A673 (cell line): ENCODE measurements at regions not wholly inside any gene's neighbourhood (a gene's known extent, or its start where the extent isn't known, plus 50 kb on each side); places are given as distances from the start of the nearest gene placed in this dataset.

Experiments
- BruUV-seq: library from RNA; stranded (reverse); fragments of 400-500 nt; replicated peaks from 2 replicates; lab custom pipeline; 2021; lab: Mats Ljungman, UMichigan
- CTCF ChIA-PET: fragments of 300-600 bp; sonication (Branson Sonifier 250); formaldehyde crosslinking; loops from one replicate; lab custom pipeline; 2022; ENCODE audit warnings: antibody characterized with exemption; lab: Charles Lee
- POLR2A ChIA-PET: fragments of 300-600 bp; sonication (Branson Sonifier 250); formaldehyde crosslinking; loops from one replicate; lab custom pipeline; 2022; ENCODE audit warnings: antibody characterized with exemption; ENCODE audit not compliant: low non-redundant PET; lab: Charles Lee
- DNase-seq: peaks from one replicate; pipeline ENCODE4 v3.0.0-alpha.2; 2015; ENCODE audit warnings: low spot score
- H3K27ac ChIP-seq: fragments of 200-600 bp; sonication (generic); 2 replicates; pipeline ENCODE4 v1.5.1; 2016; ENCODE audit warnings: mixed run types, low read depth, mild to moderate bottlenecking, mixed read lengths, antibody characterized with exemption, low read length; ENCODE audit not compliant: poor library complexity, severe bottlenecking
- H3K27me3 ChIP-seq: fragments of 200-600 bp; sonication (generic); replicated peaks from 2 replicates; pipeline ENCODE4 v1.6.1; 2017; ENCODE audit warnings: mixed run types, low read depth, mild to moderate bottlenecking, mixed read lengths, antibody characterized with exemption, low read length; ENCODE audit not compliant: insufficient read depth, poor library complexity
- H3K36me3 ChIP-seq: fragments of 200-600 bp; sonication (generic); 2 replicates; pipeline ENCODE4 v1.6.1; 2016; ENCODE audit warnings: mixed run types, mild to moderate bottlenecking, mixed read lengths, antibody characterized with exemption, low read length; ENCODE audit not compliant: insufficient read depth, poor library complexity, severe bottlenecking
- H3K4me1 ChIP-seq: fragments of 200-600 bp; sonication (generic); 2 replicates; pipeline ENCODE4 v1.6.1; 2017; ENCODE audit warnings: mixed run types, mild to moderate bottlenecking, mixed read lengths, antibody characterized with exemption, low read length; ENCODE audit not compliant: insufficient read depth, poor library complexity, severe bottlenecking
- H3K4me3 ChIP-seq: fragments of 200-600 bp; sonication (generic); 2 replicates; pipeline ENCODE4 v1.5.1; 2016; ENCODE audit warnings: low read depth, mixed run types, mild to moderate bottlenecking, mixed read lengths, low read length; ENCODE audit not compliant: poor library complexity, severe bottlenecking
- H3K9me3 ChIP-seq: fragments of 200-600 bp; sonication (generic); 2 replicates; pipeline ENCODE4 v1.6.1; 2016; ENCODE audit warnings: mixed run types, low read depth, mild to moderate bottlenecking, mixed read lengths, antibody characterized with exemption, low read length; ENCODE audit not compliant: poor library complexity, severe bottlenecking
- EZH2 ChIP-seq: fragments of 200-600 bp; sonication (generic); IDR thresholded peaks from 2 replicates; pipeline ENCODE4 v1.6.1; 2017; ENCODE audit warnings: borderline replicate concordance, low read depth, mild to moderate bottlenecking, mixed read lengths, antibody characterized with exemption, low read length; ENCODE audit not compliant: poor library complexity, severe bottlenecking
- intact Hi-C: fragments of 100-400 bp; cut with micrococcal nuclease; formaldehyde crosslinking; loops from one replicate; pipeline ENCODE4 v1.10.0; 2022; ENCODE audit not compliant: unreplicated experiment
- TF ChIP-seq, protein P1 (sequence below): fragments of 300-800, 200-600 bp; sonication (generic); conservative IDR thresholded peaks from 2 replicates; pipeline ENCODE4 v1.5.1; 2017; ENCODE audit warnings: low read depth, mild to moderate bottlenecking, antibody characterized with exemption, low read length, moderate library complexity, mixed read lengths

DNA sequence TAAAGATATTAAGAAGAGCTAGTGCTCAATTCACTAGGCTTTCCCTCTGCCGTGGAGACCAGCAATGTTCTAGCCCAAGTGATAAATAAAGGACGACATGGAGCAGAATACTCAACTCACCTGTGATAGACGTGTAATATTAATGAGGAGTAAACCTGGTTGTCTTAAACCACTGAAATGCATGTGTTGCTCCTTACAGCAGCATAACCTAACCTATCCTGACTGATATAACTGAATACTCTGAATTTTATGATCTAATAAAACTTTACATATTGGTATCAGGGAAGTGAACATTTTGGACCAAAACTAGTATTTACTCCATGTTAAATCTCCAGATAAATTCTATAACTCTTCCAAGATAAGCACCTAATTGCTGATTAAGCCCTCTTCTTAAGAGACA is 531.0 kb downstream of the METTL4 start:
- no peak for TF ChIP-seq EZH2
- TF ChIP-seq, protein P1, sequence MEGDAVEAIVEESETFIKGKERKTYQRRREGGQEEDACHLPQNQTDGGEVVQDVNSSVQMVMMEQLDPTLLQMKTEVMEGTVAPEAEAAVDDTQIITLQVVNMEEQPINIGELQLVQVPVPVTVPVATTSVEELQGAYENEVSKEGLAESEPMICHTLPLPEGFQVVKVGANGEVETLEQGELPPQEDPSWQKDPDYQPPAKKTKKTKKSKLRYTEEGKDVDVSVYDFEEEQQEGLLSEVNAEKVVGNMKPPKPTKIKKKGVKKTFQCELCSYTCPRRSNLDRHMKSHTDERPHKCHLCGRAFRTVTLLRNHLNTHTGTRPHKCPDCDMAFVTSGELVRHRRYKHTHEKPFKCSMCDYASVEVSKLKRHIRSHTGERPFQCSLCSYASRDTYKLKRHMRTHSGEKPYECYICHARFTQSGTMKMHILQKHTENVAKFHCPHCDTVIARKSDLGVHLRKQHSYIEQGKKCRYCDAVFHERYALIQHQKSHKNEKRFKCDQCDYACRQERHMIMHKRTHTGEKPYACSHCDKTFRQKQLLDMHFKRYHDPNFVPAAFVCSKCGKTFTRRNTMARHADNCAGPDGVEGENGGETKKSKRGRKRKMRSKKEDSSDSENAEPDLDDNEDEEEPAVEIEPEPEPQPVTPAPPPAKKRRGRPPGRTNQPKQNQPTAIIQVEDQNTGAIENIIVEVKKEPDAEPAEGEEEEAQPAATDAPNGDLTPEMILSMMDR, result no peak
- Histone ChIP-seq H3K4me3 (no peak overlapping the region), H3K27ac (no peak overlapping the region), H3K36me3 (no peaks in the 10 kb centered on the region), H3K27me3 (no peaks in the 10 kb centered on the region), H3K9me3 (no peaks in the 10 kb centered on the region), H3K4me1 (no peaks in the 10 kb centered on the region)
- ChIA-PET CTCF (no interaction called here), POLR2A (no interaction called here)
- BruUV-seq, result no TSS peak
- DNase-seq, result no peak
- intact Hi-C loops, result no loop called here

DNA sequence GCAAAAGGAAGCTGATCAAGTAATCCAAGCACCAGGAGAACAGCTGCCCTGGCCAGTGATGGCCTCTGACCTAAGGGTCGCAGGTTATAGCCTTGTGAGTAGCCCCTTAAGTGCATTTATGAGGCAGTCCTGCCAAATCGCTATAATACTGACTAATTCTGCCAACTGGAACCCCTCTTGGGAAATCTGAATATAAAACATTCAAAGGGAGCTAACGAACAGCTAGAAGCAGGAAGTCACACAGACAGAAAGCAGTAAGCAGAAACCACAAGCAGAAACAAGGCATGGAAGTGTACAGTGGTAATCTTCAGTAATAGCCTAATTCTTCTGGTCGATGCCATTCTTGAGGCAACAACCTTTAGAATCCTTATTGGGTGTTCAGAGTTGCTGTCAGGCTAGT is 521.3 kb downstream of the METTL4 start:
- H3K27me3 ChIP-seq, result peaks cover 4% of the 10 kb centered on the region
- no peaks in the 10 kb centered on the region for H3K36me3 ChIP-seq
- no peak for TF ChIP-seq EZH2
- TF ChIP-seq, protein P1, result no peak
- ChIA-PET POLR2A (no interaction called here), CTCF (no interaction called here)
- H3K4me3 ChIP-seq, result no peak overlapping the region
- BruUV-seq, result no TSS peak
- no peak overlapping the region for H3K27ac ChIP-seq
- H3K4me1 ChIP-seq, result no peaks in the 10 kb centered on the region
- no peak for DNase-seq
- intact Hi-C loops, result no loop called here
- H3K9me3 ChIP-seq, result no peaks in the 10 kb centered on the region

DNA sequence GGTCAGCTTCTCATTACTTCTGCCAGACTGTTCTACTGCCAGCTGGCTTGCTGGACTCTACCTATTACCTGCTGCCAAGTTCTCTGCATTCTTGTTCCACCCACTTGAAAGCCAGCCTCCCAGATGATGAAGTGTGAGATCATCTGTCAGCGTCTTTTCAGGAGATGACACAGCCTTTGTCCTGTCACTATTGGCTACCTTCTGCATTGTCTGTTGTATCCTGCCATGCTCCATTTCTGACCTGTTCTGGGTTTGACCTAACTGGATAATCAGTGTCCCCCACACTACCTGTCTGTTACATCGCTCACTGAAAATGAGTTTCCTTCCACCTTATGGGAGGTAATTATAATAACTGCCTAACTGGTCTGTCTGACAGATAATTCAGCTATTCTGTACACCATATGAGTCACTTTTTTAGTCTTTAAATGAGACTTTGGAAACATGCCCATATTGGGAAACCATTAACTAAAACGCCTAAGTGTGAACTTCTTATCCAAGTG is 520.6 kb downstream of the METTL4 start:
- no TSS peak for BruUV-seq
- CTCF ChIA-PET, result no interaction called here
- no peak for DNase-seq

More for the DNA sequence above, 520.6 kb downstream of the METTL4 start:
- POLR2A ChIA-PET, result no interaction called here
- TF ChIP-seq EZH2, result no peak
- TF ChIP-seq, protein P1, result no peak
- H3K27ac ChIP-seq, result no peak overlapping the region
- H3K4me1 ChIP-seq, result no peaks in the 10 kb centered on the region
- no peaks in the 10 kb centered on the region for H3K36me3 ChIP-seq
- H3K9me3 ChIP-seq, result no peaks in the 10 kb centered on the region
- peaks cover 8% of the 10 kb centered on the region for H3K27me3 ChIP-seq
- intact Hi-C loops, result no loop called here
- H3K4me3 ChIP-seq, result no peak overlapping the region
